Tibial nerve (tissue), 3 donors: ENCODE measurements at regions not wholly inside any gene's neighbourhood (a gene's known extent, or its start where the extent isn't known, plus 50 kb on each side); places are given as distances from the start of the nearest gene placed in this dataset.

Source experiments
- POLR2A ChIP-seq, 2 donors: fragments of 450-650 bp; IDR thresholded peaks; one replicate each; pipeline ENCODE4 v1.6.1; 2017; ENCODE audit warnings: antibody characterized with exemption in 2 of 2, mild to moderate bottlenecking in 2 of 2, moderate library complexity in 2 of 2
- TF ChIP-seq, protein P1 (sequence below), 5 experiments: fragments of 200-600 bp in 3 of 5; fragments of 450-650 bp in 2 of 5; sonication (generic) in 3 of 5; IDR thresholded peaks; one replicate each; pipeline ENCODE4 v1.5.1; 2016 to 2019; ENCODE audit warnings: antibody characterized with exemption in 5 of 5, mild to moderate bottlenecking in 3 of 5, moderate library complexity in 2 of 5

GRCh38 chr1:73106931-73107330 lies 824.6 kb upstream of the NEGR1 start:
- TF ChIP-seq, protein P1, sequence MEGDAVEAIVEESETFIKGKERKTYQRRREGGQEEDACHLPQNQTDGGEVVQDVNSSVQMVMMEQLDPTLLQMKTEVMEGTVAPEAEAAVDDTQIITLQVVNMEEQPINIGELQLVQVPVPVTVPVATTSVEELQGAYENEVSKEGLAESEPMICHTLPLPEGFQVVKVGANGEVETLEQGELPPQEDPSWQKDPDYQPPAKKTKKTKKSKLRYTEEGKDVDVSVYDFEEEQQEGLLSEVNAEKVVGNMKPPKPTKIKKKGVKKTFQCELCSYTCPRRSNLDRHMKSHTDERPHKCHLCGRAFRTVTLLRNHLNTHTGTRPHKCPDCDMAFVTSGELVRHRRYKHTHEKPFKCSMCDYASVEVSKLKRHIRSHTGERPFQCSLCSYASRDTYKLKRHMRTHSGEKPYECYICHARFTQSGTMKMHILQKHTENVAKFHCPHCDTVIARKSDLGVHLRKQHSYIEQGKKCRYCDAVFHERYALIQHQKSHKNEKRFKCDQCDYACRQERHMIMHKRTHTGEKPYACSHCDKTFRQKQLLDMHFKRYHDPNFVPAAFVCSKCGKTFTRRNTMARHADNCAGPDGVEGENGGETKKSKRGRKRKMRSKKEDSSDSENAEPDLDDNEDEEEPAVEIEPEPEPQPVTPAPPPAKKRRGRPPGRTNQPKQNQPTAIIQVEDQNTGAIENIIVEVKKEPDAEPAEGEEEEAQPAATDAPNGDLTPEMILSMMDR (IDR thresholded peaks at IDR 0.05), result no peak
- TF ChIP-seq POLR2A (IDR thresholded peaks at IDR 0.05), result no peak
